Prostate gland (tissue), 2 donors: ENCODE measurements at regions not wholly inside any gene's neighbourhood (a gene's known extent, or its start where the extent isn't known, plus 50 kb on each side); places are given as distances from the start of the nearest gene placed in this dataset.

Experiments
- DNase-seq: peaks from one replicate; pipeline ENCODE4 v3.0.0-alpha.2; 2019; ENCODE audit warnings: low spot score
- H3K27ac ChIP-seq, 2 donors: fragments of 200-600 bp; sonication (generic); 2 replicates each; pipeline ENCODE4 v1.5.1; 2017 to 2019
- H3K27me3 ChIP-seq: fragments of 200-600 bp; sonication (generic); replicated peaks from 2 replicates; pipeline ENCODE4 v1.5.1; 2019; ENCODE audit not compliant: insufficient read depth
- H3K36me3 ChIP-seq, 2 donors: fragments of 200-600 bp; sonication (generic); 1 replicate in 1 of 2; 2 replicates in 1 of 2; pipeline versions ENCODE4 v1.5.1 to v1.8.1; 2017 to 2019
- H3K4me1 ChIP-seq: fragments of 200-600 bp; sonication (generic); replicated peaks from 2 replicates; pipeline ENCODE4 v1.5.1; 2019
- H3K4me3 ChIP-seq, 2 donors: fragments of 200-600 bp; sonication (generic); 2 replicates each; pipeline ENCODE4 v1.5.1; 2017 to 2019
- H3K9me3 ChIP-seq: fragments of 200-600 bp; sonication (generic); 2 replicates; pipeline ENCODE4 v1.5.1; 2017
- POLR2A ChIP-seq: fragments of 450-650 bp; IDR thresholded peaks from one replicate; pipeline ENCODE4 v1.6.1; 2016; ENCODE audit warnings: antibody characterized with exemption, mild to moderate bottlenecking
- POLR2AphosphoS5 ChIP-seq: sonication (generic); formaldehyde crosslinking; IDR thresholded peaks from one replicate; pipeline ENCODE4 v1.6.1; 2017; ENCODE audit warnings: antibody characterized with exemption
- WGBS: methylation state at CpG from one replicate; pipeline ENCODE4 v1.1.5; 2018; 5-methylcytosine and 5-hydroxymethylcytosine counted together
- intact Hi-C: fragments of 100-400 bp; cut with DNase I; formaldehyde crosslinking; loops from one replicate; pipeline ENCODE4 v1.14.2; 2022
- TF ChIP-seq, protein P1 (sequence below), 4 experiments: fragments of 200-600 bp in 2 of 4; fragments of 450-650 bp in 2 of 4; sonication (generic) in 2 of 4; IDR thresholded peaks; 1 replicate in 3 of 4; 2 replicates in 1 of 4; pipeline ENCODE4 v1.5.1; 2016 to 2019; ENCODE audit warnings: antibody characterized with exemption in 4 of 4, mild to moderate bottlenecking in 2 of 4, moderate library complexity in 2 of 4

- no peaks in the 10 kb centered on the region for H3K9me3 ChIP-seq
- H3K27ac ChIP-seq: no peak overlapping the region
- H3K36me3 ChIP-seq: no peaks in the 10 kb centered on the region
- no peak for DNase-seq
- H3K27me3 ChIP-seq: no peaks in the 10 kb centered on the region
- no peaks in the 10 kb centered on the region for H3K4me1 ChIP-seq
- no peak overlapping the region for H3K4me3 ChIP-seq
- 14% methylated on average over 1 of the region's 1 CpG for WGBS
- intact Hi-C loops: no loop called here
- TF ChIP-seq, protein P1, sequence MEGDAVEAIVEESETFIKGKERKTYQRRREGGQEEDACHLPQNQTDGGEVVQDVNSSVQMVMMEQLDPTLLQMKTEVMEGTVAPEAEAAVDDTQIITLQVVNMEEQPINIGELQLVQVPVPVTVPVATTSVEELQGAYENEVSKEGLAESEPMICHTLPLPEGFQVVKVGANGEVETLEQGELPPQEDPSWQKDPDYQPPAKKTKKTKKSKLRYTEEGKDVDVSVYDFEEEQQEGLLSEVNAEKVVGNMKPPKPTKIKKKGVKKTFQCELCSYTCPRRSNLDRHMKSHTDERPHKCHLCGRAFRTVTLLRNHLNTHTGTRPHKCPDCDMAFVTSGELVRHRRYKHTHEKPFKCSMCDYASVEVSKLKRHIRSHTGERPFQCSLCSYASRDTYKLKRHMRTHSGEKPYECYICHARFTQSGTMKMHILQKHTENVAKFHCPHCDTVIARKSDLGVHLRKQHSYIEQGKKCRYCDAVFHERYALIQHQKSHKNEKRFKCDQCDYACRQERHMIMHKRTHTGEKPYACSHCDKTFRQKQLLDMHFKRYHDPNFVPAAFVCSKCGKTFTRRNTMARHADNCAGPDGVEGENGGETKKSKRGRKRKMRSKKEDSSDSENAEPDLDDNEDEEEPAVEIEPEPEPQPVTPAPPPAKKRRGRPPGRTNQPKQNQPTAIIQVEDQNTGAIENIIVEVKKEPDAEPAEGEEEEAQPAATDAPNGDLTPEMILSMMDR (IDR thresholded peaks at IDR 0.05): no peak
- TF ChIP-seq POLR2AphosphoS5: no peak
- TF ChIP-seq POLR2A: no peak
These were observed 68.2 kb downstream of the FAT4 start for GRCh38 chr4:125382995-125383394.

DNA sequence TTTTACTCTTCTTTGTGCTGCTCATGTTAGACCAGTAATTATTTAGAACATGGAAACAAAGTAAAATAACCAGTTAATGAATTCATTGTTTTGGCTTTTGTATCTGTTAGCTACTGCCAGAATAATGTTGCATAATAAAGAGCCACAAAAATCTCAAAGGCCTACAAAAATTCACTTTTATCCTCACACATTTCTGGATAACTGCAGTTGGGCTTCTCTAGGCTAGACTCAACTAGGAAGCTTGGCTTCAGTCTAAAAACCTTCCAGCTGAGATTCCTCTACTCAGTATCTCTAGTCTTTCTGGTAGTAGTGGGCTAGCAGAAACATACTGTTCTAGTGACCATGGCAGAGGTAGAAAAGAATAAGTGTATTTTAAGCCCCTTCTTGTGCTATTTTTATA is 73.0 kb downstream of the FAT4 start:
- no peaks in the 10 kb centered on the region for H3K9me3 ChIP-seq
- H3K27me3 ChIP-seq: no peaks in the 10 kb centered on the region
- DNase-seq: no peak
- H3K36me3 ChIP-seq: no peaks in the 10 kb centered on the region
- H3K4me1 ChIP-seq: no peaks in the 10 kb centered on the region
- intact Hi-C loops: no loop called here
- TF ChIP-seq, protein P1 (IDR thresholded peaks at IDR 0.05): no peak
- no peak for TF ChIP-seq POLR2AphosphoS5
- TF ChIP-seq POLR2A: no peak
- H3K4me3 ChIP-seq: no peak overlapping the region
- no peak overlapping the region for H3K27ac ChIP-seq

DNA sequence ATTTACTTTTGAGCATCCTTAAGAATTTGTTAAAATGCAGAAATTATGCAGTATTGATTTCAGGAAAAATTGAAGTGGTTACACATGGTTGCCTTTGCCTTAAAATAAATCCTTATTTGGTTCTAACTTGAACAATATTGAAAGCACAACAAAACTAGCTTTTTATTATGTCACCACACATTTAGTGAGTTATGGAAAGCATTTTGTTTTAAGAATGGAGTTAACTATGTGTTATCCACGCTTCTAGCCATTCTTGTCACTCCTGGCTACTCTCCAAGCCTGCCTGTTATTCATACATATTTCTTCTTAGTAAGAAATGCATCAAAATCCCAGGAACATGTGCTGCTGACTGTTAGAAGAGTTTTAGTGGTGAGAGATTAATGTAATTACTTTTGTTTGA is 73.9 kb downstream of the FAT4 start:
- no peak overlapping the region for H3K27ac ChIP-seq
- WGBS: 68% methylated on average over 1 of the region's 1 CpG
- no peak overlapping the region for H3K4me3 ChIP-seq
- TF ChIP-seq POLR2A (no peak), POLR2AphosphoS5 (no peak)
- TF ChIP-seq, protein P1 (IDR thresholded peaks at IDR 0.05): no peak
- H3K27me3 ChIP-seq: no peaks in the 10 kb centered on the region
- DNase-seq: no peak
- no peaks in the 10 kb centered on the region for H3K9me3 ChIP-seq
- no peaks in the 10 kb centered on the region for H3K36me3 ChIP-seq
- intact Hi-C loops: no loop called here
- H3K4me1 ChIP-seq: no peaks in the 10 kb centered on the region

DNA sequence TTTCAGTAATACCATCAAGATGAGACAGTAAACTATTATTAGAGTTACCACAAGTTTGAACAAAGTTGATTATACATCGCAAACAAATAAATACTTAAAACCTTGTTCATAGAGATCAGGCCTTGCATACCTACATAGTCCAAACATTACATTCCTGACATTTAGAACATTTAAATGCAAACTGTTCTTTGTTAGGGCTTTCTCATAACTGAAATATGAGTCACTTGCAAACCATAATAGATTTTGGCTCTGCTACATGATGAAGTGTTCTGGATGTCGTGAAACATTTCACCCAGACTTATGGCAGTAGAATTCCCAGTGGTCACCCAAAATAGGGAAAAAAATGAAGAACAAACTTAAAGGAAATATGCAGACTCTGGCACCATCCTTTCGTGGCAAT is 75.0 kb downstream of the FAT4 start:
- DNase-seq: no peak
- WGBS: 25% methylated on average over 3 of the region's 3 CpGs
- no peaks in the 10 kb centered on the region for H3K9me3 ChIP-seq
- TF ChIP-seq, protein P1 (IDR thresholded peaks at IDR 0.05): no peak
- no peak for TF ChIP-seq POLR2A
- TF ChIP-seq POLR2AphosphoS5: no peak
- peak overlapping the region in 1 of 2 donors; percentile 29 for H3K27ac ChIP-seq
- H3K4me1 ChIP-seq: no peaks in the 10 kb centered on the region
- no peaks in the 10 kb centered on the region for H3K27me3 ChIP-seq
- H3K4me3 ChIP-seq: no peak overlapping the region
- no peaks in the 10 kb centered on the region for H3K36me3 ChIP-seq
- intact Hi-C loops: loop anchor here (5.0 kb wide), 1 partner anchor 72 kb away; no protein-coding TSS in a partner anchor

GRCh38 chr4:125390126-125390525 is 75.4 kb downstream of the FAT4 start:
- no peaks in the 10 kb centered on the region for H3K4me1 ChIP-seq

More at GRCh38 chr4:125390126-125390525, 75.4 kb downstream of the FAT4 start:
- DNase-seq: no peak
- Histone ChIP-seq H3K4me3 (no peak overlapping the region), H3K27me3 (no peaks in the 10 kb centered on the region), H3K27ac (peak overlapping the region in 1 of 2 donors; percentile 29), H3K9me3 (no peaks in the 10 kb centered on the region), H3K36me3 (no peaks in the 10 kb centered on the region)
- WGBS: 69% methylated on average over 4 of the region's 4 CpGs
- TF ChIP-seq, protein P1 (IDR thresholded peaks at IDR 0.05): no peak
- no peak for TF ChIP-seq POLR2A
- intact Hi-C loops: loop anchor here (5.0 kb wide), 1 partner anchor 73 kb away; no protein-coding TSS in a partner anchor
